ENCODE measurements at regions not wholly inside any gene's neighbourhood (a gene's known extent, or its start where the extent isn't known, plus 50 kb on each side); places are given as distances from the start of the nearest gene placed in this dataset.

GRCh38 chr3:110779581-110779980 is 292.0 kb upstream of the NECTIN3 start:
- no peak overlapping the region for H3K27ac ChIP-seq
- H3K27me3 ChIP-seq, result no peaks in the 10 kb centered on the region
- H3K4me3 ChIP-seq, result no peak overlapping the region
- no peaks in the 10 kb centered on the region for H3K4me1 ChIP-seq
- H3K36me3 ChIP-seq, result no peaks in the 10 kb centered on the region
- no peak for ATAC-seq
- no peak for TF ChIP-seq CTCF (IDR thresholded peaks at IDR 0.05)
- no peak for DNase-seq
- intact Hi-C loops (cut with DNase I), result no loop called here
- H3K9me3 ChIP-seq, result no peaks in the 10 kb centered on the region

- H3K36me3 ChIP-seq, result no peaks in the 10 kb centered on the region
- H3K27me3 ChIP-seq, result no peaks in the 10 kb centered on the region
- TF ChIP-seq CTCF (IDR thresholded peaks at IDR 0.05), result no peak
- intact Hi-C loops (cut with DNase I), result no loop called here
- no peak overlapping the region for H3K27ac ChIP-seq
- no peak for DNase-seq
- H3K4me3 ChIP-seq, result no peak overlapping the region
- H3K4me1 ChIP-seq, result no peaks in the 10 kb centered on the region
- no peaks in the 10 kb centered on the region for H3K9me3 ChIP-seq
- no peak for ATAC-seq
These were observed 288.1 kb upstream of the NECTIN3 start for GRCh38 chr3:110783541-110783940.

GRCh38 chr3:110788794-110789193 is 282.8 kb upstream of the NECTIN3 start:
- no peaks in the 10 kb centered on the region for H3K4me1 ChIP-seq
- no peaks in the 10 kb centered on the region for H3K9me3 ChIP-seq
- intact Hi-C loops (cut with DNase I), result no loop called here
- H3K36me3 ChIP-seq, result no peaks in the 10 kb centered on the region
- no peak for TF ChIP-seq CTCF (IDR thresholded peaks at IDR 0.05)
- no peak overlapping the region for H3K4me3 ChIP-seq
- H3K27me3 ChIP-seq, result no peaks in the 10 kb centered on the region
- ATAC-seq, result no peak
- no peak overlapping the region for H3K27ac ChIP-seq
- no peak for DNase-seq

GRCh38 chr3:110789315-110789714 is 282.3 kb upstream of the NECTIN3 start:
- DNase-seq (no peak), ATAC-seq (no peak)
- no peaks in the 10 kb centered on the region for H3K36me3 ChIP-seq
- no peak for TF ChIP-seq CTCF (IDR thresholded peaks at IDR 0.05)
- no peak overlapping the region for H3K4me3 ChIP-seq
- no peaks in the 10 kb centered on the region for H3K27me3 ChIP-seq
- H3K9me3 ChIP-seq, result no peaks in the 10 kb centered on the region
- no peaks in the 10 kb centered on the region for H3K4me1 ChIP-seq
- no peak overlapping the region for H3K27ac ChIP-seq
- intact Hi-C loops (cut with DNase I), result no loop called here

GRCh38 chr3:110790631-110791030 is 281.0 kb upstream of the NECTIN3 start:
- ATAC-seq (no peak), DNase-seq (no peak)
- H3K4me3 ChIP-seq, result no peak overlapping the region
- no peak overlapping the region for H3K27ac ChIP-seq
- no peaks in the 10 kb centered on the region for H3K4me1 ChIP-seq
- no peaks in the 10 kb centered on the region for H3K27me3 ChIP-seq
- no peaks in the 10 kb centered on the region for H3K36me3 ChIP-seq
- no peak for TF ChIP-seq CTCF (IDR thresholded peaks at IDR 0.05)
- intact Hi-C loops (cut with DNase I), result no loop called here
- no peaks in the 10 kb centered on the region for H3K9me3 ChIP-seq

- no peak overlapping the region for H3K27ac ChIP-seq
- TF ChIP-seq CTCF (IDR thresholded peaks at IDR 0.05), result no peak
- H3K4me3 ChIP-seq, result no peak overlapping the region
- H3K36me3 ChIP-seq, result no peaks in the 10 kb centered on the region
- intact Hi-C loops (cut with DNase I), result no loop called here
- H3K9me3 ChIP-seq, result no peaks in the 10 kb centered on the region
- no peak for ATAC-seq
- no peaks in the 10 kb centered on the region for H3K27me3 ChIP-seq
- no peak for DNase-seq
- H3K4me1 ChIP-seq, result no peaks in the 10 kb centered on the region
These were observed 279.5 kb upstream of the NECTIN3 start for GRCh38 chr3:110791995-110792686.

Measured in upper lobe of right lung (tissue), 1 donor.